OCI-LY7 (cell line): ENCODE measurements at regions not wholly inside any gene's neighbourhood (a gene's known extent, or its start where the extent isn't known, plus 50 kb on each side); places are given as distances from the start of the nearest gene placed in this dataset.

ENCODE experiments used
- EZH2phosphoT487 ChIP-seq: fragments of 200-600 bp; sonication (generic); IDR thresholded peaks from 2 replicates; pipeline ENCODE4 v1.6.1; 2018; ENCODE audit warnings: low read depth, borderline replicate concordance, mild to moderate bottlenecking, mixed run types, antibody characterized with exemption, low read length, moderate library complexity, mixed read lengths
- TF ChIP-seq, protein P1 (sequence below): fragments of 200-600 bp; sonication (generic); conservative IDR thresholded peaks from 2 replicates; pipeline ENCODE4 v1.5.1; 2014; ENCODE audit warnings: mild to moderate bottlenecking, antibody characterized with exemption, low read length, moderate library complexity, mixed read lengths

DNA sequence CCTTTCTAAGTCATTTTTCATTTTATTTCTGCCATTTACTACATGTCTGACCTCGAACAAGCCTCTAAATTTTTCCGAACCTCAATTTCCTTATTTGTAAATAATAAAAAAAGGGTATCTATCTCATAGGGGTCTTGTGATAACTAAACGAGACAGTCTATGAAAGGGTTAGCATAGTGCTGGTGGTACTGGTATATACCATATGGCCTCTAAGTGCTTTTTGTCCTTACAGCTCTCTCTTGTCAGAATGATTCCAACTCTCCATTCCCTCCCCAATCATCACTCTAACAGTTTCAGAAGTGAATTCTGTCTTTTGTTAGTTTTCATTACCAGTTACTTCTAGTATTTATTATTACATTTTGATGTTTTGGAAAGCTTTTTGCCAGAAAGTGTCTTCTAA, 85.5 kb upstream of the ACTBL2 start:
- TF ChIP-seq, protein P1, sequence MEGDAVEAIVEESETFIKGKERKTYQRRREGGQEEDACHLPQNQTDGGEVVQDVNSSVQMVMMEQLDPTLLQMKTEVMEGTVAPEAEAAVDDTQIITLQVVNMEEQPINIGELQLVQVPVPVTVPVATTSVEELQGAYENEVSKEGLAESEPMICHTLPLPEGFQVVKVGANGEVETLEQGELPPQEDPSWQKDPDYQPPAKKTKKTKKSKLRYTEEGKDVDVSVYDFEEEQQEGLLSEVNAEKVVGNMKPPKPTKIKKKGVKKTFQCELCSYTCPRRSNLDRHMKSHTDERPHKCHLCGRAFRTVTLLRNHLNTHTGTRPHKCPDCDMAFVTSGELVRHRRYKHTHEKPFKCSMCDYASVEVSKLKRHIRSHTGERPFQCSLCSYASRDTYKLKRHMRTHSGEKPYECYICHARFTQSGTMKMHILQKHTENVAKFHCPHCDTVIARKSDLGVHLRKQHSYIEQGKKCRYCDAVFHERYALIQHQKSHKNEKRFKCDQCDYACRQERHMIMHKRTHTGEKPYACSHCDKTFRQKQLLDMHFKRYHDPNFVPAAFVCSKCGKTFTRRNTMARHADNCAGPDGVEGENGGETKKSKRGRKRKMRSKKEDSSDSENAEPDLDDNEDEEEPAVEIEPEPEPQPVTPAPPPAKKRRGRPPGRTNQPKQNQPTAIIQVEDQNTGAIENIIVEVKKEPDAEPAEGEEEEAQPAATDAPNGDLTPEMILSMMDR, result no peak
- TF ChIP-seq EZH2phosphoT487, result no peak
